ENCODE measurements at regions not wholly inside any gene's neighbourhood (a gene's known extent, or its start where the extent isn't known, plus 50 kb on each side); places are given as distances from the start of the nearest gene placed in this dataset.

GRCh38 chr20:58117944-58118343, 110.5 kb downstream of the ANKRD60 start:
- no peak for FAIRE-seq
- H3K4me3 ChIP-seq (replicated peaks in 1 of 3; ENCODE audit: insufficient read depth in 1 of 3, low read depth in 1 of 3, low read length in 3 of 3): no peak overlapping the region
- dilution Hi-C loops (cut with MboI; ENCODE audit: extremely low pct_ligation_motif_present, low sequenced_read_pairs) (no loop called here), intact Hi-C loops (cut with micrococcal nuclease) (no loop called here)
- H3K36me3 ChIP-seq (ENCODE audit: control insufficient read depth in 2 of 2, extremely low read depth in 1 of 2, insufficient read depth in 2 of 2, low read length in 2 of 2): no peaks in the 10 kb centered on the region
- POLR2A ChIA-PET: no interaction called here
- H3K27ac ChIP-seq (ENCODE audit: insufficient read depth, low read depth, low read length): no peak overlapping the region
- TF ChIP-seq JUN (IDR thresholded peaks at IDR 0.05; ENCODE audit: borderline replicate concordance, insufficient read depth, insufficient read length, low read depth) (no peak), POLR2A (IDR thresholded peaks at IDR 0.05; ENCODE audit: low read depth, low read length) (no peak), FOS (IDR thresholded peaks at IDR 0.05; ENCODE audit: borderline replicate concordance, insufficient read depth, low read length) (no peak), MYC (IDR thresholded peaks at IDR 0.05; ENCODE audit: low read depth, low read length) (no peak), MAX (IDR thresholded peaks at IDR 0.05; ENCODE audit: insufficient read depth, insufficient read length) (no peak), POLR2AphosphoS5 (IDR thresholded peaks at IDR 0.05; ENCODE audit: insufficient read depth, low read depth, low read length) (no peak), EZH2 (IDR thresholded peaks at IDR 0.05; ENCODE audit: borderline replicate concordance, low read depth, low read length, severe bottlenecking) (no peak), GATA2 (IDR thresholded peaks at IDR 0.05; ENCODE audit: insufficient read depth, insufficient read length, low read depth, low read length) (no peak), CTCF (IDR thresholded peaks at IDR 0.05; ENCODE audit: extremely low read depth in 1 of 2, insufficient read depth in 1 of 2, low read depth in 1 of 2, low read length in 2 of 2) (no peak)
- CTCF ChIA-PET: interaction anchor here (1.3 to 2.1 kb wide), 2 partner anchors 10 to 22 kb away, joined by 3 to 7 read pairs; no protein-coding TSS in a partner anchor
- H3K9me1 ChIP-seq (replicated peaks; ENCODE audit: control insufficient read depth, extremely low read depth, insufficient read depth, low read length): no peaks in the 10 kb centered on the region
- no peak overlapping the region for H2AFZ ChIP-seq (ENCODE audit: low read depth, low read length)
- no peaks in the 10 kb centered on the region for H3K79me2 ChIP-seq (ENCODE audit: control insufficient read depth, insufficient read depth, low read length)
- peaks cover 2 to 3% of the 10 kb centered on the region in 2 experiments for H3K27me3 ChIP-seq (ENCODE audit: control insufficient read depth in 2 of 2, insufficient read depth in 2 of 2, low read length in 2 of 2)
- H3K9ac ChIP-seq (replicated peaks; ENCODE audit: extremely low read depth, insufficient read depth, low read length): no peak overlapping the region
- no peaks in the 10 kb centered on the region for H3K4me1 ChIP-seq (ENCODE audit: control insufficient read depth, extremely low read depth, insufficient read depth, low read length)
- H3K4me2 ChIP-seq (ENCODE audit: insufficient read depth, low read length): no peak overlapping the region
- H4K20me1 ChIP-seq (replicated peaks; ENCODE audit: control insufficient read depth, extremely low read depth, insufficient read depth, low read length): no peaks in the 10 kb centered on the region
- no peak for DNase-seq (ENCODE audit: low read depth, low spot score)
- H3K9me3 ChIP-seq (replicated peaks; ENCODE audit: control insufficient read depth, insufficient read depth, low read length): no peaks in the 10 kb centered on the region
- BruUV-seq (replicated peaks): no TSS peak
